HG02973 (cell line): ENCODE measurements at regions not wholly inside any gene's neighbourhood (a gene's known extent, or its start where the extent isn't known, plus 50 kb on each side); places are given as distances from the start of the nearest gene placed in this dataset.

Experiments used
- ATAC-seq: cut with Tn5 transposase; IDR thresholded peaks from one replicate; pipeline ENCODE4 v1.9.1; 2021; ENCODE audit warnings: moderate library complexity; ENCODE audit not compliant: unreplicated experiment

- ATAC-seq: no peak
Observed at GRCh38 chr19:31553846-31554215, 204.6 kb upstream of the TSHZ3 start.

DNA sequence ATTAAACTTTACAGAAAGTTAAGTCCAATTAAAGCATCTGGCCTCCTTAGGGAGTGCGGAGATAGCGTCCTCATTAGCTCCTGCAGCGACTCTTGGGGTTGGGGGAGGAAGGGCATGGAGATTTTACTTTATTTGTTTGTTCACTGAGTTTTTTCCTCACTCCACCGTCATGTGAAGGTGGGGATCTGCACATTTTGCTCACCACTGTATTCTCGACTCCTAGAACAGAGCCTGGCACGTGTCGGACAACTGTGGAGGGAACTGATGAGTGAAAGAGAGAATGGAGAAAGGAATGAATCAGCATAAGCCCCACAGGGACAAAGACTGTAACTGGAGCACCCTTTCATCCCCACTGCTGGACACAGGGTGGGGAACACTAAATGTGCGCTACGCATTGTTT lies 205.1 kb upstream of the TSHZ3 start:
- no peak for ATAC-seq

DNA sequence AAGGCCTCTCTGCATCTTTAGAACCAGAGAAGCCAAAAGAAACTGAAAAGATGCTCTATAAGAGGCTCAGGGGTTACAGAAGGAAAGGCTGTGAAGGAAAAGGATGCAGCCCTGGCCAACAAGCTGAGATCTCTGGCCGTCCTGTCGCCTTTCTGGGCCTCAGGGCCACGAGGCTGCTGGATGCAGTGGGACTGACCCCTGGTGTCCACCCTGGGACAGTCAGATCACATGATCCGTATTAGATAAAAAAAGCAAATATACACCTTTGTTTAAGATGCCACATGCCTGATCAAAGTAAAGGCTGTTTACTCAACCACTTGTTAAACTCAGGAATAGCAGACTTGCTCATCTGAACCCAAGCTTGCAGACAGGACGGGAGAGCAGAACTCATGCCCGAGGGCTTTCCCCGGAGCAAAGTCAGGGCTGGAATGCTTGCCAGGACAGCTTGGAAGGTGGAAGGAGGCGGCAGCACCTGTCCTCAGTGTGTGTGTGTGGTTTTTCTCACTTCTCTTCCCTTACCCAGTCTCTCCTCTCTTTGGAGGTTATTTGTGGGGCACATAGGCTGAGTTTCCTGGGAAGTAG lies 206.5 kb upstream of the TSHZ3 start:
- ATAC-seq: no peak

- ATAC-seq: no peak
Observed at GRCh38 chr19:31559494-31559893, 210.3 kb upstream of the TSHZ3 start.

DNA sequence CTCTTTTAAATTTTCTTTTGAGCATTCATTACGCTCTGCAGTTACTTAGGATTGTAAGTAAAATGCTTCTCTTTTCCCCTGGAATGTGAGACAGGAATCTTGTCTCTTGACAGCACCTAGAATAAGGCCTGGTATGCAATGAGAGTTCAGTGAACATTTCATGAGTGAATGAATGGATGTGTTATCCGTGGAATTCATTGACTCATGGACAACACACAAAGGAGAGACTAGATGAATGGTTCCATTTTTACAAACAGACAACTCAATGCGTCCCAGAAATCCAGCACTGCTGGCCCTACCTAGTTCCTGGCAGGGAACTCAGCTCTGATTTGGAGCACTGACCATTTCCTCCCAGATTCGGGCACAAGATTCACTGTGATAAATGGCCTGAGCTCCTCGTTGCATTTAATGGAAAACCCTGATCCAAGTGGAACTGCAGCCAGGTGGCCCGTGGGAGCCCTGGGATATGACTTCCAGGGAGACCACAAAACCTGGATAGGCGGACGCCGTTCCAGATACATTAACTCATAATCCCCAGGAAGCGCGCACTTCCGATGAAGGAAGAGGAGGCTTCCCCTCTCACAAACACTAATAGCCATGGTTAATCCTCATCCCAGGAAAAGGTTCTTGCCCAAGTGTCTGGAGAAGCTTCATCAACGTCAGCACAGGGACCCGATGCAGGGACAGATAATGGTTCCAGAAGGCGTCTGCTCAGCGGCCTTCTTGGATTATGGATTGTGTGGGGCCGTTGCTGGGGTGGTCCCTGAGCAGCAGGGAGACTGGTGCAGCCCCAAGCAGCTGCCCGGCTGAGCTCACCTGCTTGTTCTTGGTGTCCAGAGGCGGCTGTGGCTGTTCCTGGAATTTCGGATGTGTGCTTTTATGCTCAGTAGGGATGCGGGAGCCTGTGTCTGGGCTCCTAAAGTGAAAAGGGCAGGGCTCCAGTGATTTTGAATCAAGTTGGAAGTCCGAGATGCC lies 211.1 kb upstream of the TSHZ3 start:
- no peak for ATAC-seq

- ATAC-seq: no peak
Observed at GRCh38 chr19:31562966-31563612, 213.9 kb upstream of the TSHZ3 start.

- ATAC-seq: no peak
Observed at GRCh38 chr19:31567776-31568175, 218.5 kb upstream of the TSHZ3 start.

DNA sequence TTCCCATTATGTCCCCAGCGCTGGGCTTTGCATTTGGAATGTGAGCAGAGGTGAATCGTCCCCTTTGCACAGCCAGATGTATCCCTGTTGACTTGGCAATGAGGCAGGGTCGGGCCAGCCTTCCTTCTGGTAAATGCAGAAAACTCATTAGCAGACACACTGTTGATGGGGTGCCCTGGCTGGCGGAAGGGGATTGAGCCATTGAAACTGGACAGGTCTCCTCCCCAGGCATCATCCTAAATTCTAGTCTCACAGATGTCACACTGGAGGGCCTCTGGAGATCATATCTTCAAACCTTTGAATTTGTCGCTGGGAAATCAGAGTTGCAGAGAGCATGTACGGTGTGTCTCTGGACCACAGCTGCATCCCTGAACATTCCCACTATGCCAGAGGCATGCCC lies 219.5 kb upstream of the TSHZ3 start:
- ATAC-seq: no peak

DNA sequence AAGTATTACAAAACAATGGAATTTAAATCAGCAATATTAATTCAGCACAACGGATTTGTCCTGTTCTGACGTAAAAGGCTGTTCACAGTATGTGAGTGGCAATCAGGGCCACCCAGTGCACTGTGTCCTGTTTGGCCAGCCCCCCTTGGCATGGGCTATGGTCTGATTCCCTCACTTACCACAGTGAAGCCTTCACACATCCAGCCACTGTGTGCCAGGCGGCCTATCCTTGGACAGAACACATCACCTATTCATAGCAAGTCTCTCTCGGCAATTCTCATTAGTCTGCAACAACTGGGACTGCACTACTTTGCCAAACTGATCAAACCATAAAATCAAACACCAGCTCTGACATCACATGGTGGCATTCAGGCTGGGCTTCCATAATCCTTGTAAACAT lies 221.5 kb upstream of the TSHZ3 start:
- ATAC-seq: no peak

DNA sequence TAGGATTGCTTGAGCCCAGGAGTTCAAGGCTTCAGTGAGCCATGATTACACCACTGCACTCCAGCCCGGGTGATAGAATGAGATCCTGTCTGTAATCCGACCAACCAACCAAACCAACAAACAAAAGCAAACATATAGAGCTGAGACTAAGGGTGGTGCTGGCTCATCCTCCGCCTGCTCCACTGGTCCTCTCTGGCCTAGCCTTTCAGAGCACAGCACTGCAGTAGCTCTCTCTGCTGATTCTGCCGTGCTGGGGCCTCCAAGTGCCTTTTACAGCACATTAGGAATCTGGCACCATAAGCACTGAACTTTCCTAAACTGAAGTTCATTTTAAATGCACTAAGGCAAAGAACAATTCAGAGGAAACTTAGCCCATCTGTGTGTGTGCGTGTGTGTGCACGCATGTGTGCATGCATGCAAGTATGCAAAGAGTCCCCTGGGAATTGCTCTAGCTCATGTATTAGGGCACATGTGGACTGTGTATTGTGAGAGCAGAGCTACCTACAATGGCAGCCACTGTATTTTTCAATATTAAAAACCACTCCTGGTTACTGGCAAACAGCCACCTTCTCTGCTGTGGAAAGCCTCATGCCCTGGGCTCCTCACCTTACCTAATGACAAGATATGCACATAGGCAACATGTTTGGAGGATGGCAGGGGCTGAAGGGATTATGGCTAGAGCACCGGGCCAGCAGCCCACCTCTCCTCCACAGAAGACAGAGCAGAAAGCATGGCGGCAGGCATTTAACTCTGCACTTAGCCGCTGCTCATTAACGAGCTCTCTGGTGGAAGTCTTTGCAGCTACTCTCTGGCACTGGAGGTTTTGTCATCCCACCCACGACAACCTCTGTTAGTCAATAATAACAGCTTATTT lies 223.1 kb upstream of the TSHZ3 start:
- ATAC-seq: no peak

DNA sequence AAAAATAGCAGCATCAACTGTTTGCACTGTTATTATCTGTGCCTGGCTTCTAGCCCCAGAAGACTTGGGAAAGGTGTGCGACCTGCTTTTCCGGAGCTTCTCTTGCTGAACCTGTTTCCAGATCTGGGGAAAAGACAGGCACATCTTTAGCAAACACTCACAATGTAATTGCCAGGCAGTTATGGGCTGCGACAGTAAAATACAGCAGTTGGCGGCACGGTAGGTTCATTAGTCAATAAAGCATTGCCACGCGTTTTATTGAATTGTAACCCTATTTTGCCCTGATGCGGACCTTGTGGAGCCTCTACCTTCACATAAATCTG lies 223.7 kb upstream of the TSHZ3 start:
- no peak for ATAC-seq

- no peak for ATAC-seq
Observed at GRCh38 chr19:31574251-31574973, 225.2 kb upstream of the TSHZ3 start.

DNA sequence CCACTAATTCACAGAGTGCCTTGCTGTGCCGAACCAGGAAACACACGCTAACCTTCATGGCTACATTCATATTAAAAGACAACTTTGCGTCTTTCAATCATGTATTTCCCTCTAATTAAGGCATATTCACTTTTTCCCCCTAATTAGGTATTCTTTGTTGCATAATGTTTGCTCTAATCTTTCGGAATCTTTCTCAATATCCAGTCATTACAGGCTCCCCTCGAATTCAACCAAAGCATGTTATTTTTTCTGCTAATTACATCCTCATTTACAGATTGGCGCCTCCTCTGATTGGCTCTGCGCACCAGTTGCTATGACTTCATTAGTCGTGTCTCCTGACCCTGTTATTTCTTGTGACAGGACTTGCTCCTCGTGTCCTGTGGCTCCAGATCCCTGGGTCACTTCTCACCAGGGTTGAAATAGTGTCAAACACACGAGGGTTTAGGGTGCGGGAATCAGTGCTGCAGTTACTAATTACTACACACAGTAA lies 226.7 kb upstream of the TSHZ3 start:
- ATAC-seq: no peak

- no peak for ATAC-seq
Observed at GRCh38 chr19:31578326-31578725, 229.1 kb upstream of the TSHZ3 start.

DNA sequence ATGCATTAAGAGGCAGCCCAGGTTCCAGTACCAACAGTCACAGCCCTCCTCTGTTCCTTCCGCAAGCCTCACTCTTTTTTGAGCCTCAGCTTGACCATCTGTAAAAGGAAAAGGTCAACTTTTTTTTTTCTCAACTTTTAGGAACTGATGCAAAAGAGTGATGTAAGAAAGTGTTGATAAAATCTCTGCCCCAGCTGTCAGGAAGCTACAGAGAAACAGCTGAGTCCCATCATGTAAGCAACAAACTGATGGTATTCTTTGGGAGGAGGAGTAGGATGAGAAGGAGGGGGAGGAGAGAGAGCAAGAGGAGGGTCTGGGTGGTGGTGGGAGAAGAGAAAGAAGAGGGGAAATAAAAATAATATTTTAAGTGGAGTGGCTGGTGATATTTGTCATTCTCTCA lies 233.9 kb upstream of the TSHZ3 start:
- no peak for ATAC-seq

DNA sequence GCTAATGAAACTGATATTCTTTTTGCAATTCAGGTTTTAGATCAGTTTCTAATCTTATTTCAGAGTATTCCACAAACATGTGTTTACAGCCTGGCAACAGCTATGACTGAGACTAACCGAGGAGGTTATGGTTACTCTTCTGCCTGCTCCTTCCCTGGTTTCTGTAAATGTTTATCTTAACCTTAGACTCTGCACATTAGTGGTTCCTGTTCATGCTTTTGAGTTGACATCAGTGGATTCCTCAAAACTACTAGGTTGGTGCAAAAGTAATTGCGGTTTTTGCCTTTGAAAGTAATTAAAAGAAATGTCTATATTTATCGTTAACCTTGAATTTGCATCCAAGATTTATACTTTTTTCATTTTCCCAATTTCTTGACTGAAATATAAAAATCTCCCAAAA lies 237.0 kb upstream of the TSHZ3 start:
- ATAC-seq: no peak

DNA sequence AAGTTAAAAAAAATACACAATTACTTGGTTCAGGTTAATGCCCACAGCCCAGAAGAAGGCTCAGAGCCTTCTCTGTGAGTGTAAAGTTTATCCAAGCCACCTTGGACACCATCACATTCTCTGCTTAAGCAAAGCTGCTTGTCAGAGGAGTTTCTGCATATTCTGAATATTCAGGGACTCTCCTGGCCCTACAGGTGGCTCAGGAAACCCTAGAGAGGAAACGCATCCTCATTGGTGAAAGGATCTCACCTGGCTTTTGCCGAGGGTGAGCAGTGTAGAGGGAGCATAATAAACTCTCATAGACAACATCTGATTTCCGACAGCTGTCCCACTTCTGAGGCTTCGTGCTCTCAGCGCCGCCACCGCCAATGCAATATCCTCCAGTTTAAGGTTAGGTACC lies 239.9 kb upstream of the TSHZ3 start:
- ATAC-seq: no peak

DNA sequence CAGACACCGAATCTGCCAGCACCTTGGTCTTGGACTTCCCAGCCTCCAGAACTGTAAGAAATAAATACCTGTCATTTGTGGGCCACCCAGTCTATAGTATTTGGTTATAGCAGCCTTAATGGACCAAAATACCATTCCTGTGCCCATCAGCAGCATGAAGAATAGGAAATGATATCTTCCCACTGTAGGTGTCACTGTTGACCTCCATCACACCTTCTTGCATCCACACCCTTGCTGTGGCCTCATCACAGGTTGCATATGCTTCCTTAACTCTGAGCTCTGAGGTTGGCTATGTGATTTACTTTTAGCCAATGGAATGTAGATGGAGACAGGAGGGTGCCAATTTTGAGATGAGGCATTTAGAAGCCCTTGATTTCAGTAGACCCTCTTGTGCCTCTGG lies 242.0 kb upstream of the TSHZ3 start:
- no peak for ATAC-seq

- no peak for ATAC-seq
Observed at GRCh38 chr19:31592456-31592855, 243.2 kb upstream of the TSHZ3 start.

GRCh38 chr19:31594701-31595100 lies 245.5 kb upstream of the TSHZ3 start:
- ATAC-seq: no peak
